ENCODE measurements at regions not wholly inside any gene's neighbourhood (a gene's known extent, or its start where the extent isn't known, plus 50 kb on each side); places are given as distances from the start of the nearest gene placed in this dataset.

DNA sequence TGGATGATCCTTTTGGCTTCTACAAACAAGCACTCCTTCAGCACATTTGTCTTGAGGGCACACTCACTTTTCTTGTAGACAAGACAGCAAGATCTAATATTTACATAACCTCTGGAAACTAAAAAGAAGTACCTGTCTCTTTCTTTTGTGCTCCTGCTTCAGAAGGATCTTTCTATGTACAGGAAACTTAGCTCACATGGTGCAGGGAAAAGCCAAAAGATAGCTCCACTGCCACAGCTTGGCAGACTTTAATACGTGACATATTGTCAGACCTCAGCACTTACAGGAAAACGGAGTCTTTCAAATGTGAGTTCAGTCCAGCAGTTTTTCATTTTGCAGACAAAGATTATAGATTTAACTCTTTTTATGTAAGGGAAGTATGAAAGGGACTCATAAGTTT lies 225.5 kb upstream of the SAMSN1 start:
- CTCF ChIA-PET = no interaction called here

DNA sequence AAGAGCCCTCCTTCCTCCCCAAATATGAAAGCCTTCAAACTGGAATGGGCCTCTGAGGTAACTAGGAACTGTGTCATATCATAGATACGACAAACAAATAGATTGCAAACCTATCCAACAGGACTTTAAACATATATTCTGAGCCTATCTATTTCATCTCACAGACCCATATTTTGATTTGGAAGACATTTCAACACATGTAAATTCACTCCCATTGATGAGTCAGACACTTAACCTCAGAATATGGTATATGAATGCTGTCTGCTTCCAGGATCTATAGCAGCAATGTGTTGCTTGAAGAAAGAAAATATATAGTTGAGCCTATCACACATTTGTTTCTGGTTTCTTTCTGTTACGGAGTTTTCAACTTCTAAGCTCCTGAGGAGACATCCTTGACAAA lies 221.9 kb upstream of the SAMSN1 start:
- H3K4me1 Mint-ChIP-seq = no peaks in the 10 kb centered on the region
- H3K4me3 Mint-ChIP-seq = no peak overlapping the region
- no peaks in the 10 kb centered on the region for H3K36me3 Mint-ChIP-seq (ENCODE audit: low read depth)
- no peaks in the 10 kb centered on the region for H3K27me3 Mint-ChIP-seq
- H3K9me3 Mint-ChIP-seq = peaks cover 7% of the 10 kb centered on the region
- DNase-seq = no peak
- no peak overlapping the region for H3K27ac Mint-ChIP-seq
- POLR2A ChIA-PET = no interaction called here
- CTCF ChIA-PET = no interaction called here

More for the DNA sequence above, 225.5 kb upstream of the SAMSN1 start:
- POLR2A ChIA-PET = no interaction called here
- H3K27me3 Mint-ChIP-seq = peaks cover 3% of the 10 kb centered on the region
- no peaks in the 10 kb centered on the region for H3K4me1 Mint-ChIP-seq
- no peaks in the 10 kb centered on the region for H3K9me3 Mint-ChIP-seq
- no peak overlapping the region for H3K27ac Mint-ChIP-seq
- no peak for DNase-seq
- no peaks in the 10 kb centered on the region for H3K36me3 Mint-ChIP-seq (ENCODE audit: low read depth)
- no peak overlapping the region for H3K4me3 Mint-ChIP-seq

DNA sequence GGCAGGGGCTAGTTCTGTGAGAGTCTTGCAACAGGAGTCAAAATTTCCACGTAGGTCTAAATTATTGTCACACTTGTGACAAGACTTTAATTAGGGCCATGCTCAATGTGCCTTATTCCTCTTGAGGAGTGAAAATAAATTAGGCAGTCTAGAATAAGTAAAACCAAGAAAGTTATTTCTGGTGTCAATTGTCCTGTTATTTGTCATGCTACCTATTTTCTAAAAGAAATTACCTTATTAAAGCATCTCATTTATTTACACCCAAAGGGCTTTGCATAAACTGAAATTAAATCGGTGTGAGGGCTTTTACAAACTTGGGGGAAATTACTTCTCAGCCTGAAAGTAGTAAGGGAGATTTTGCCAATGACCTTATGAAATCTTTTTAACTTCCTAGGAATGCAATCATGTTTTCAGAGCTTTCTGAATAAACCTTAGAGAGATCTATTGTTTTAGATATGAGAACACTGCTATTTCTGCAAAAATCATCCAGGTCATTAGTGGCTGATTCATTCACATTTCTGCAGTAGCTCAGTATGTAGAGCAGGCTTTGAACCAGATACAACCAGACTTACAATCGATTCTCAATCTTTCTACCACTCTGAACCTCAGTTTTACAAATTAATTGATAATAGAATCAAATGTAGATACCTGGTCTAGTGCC lies 221.2 kb upstream of the SAMSN1 start:
- no peaks in the 10 kb centered on the region for H3K36me3 Mint-ChIP-seq (ENCODE audit: low read depth)
- CTCF ChIA-PET = no interaction called here
- peaks cover 7% of the 10 kb centered on the region for H3K9me3 Mint-ChIP-seq
- H3K4me1 Mint-ChIP-seq = no peaks in the 10 kb centered on the region
- no peaks in the 10 kb centered on the region for H3K27me3 Mint-ChIP-seq
- no peak overlapping the region for H3K4me3 Mint-ChIP-seq
- no peak overlapping the region for H3K27ac Mint-ChIP-seq
- POLR2A ChIA-PET = no interaction called here
- no peak for DNase-seq

DNA sequence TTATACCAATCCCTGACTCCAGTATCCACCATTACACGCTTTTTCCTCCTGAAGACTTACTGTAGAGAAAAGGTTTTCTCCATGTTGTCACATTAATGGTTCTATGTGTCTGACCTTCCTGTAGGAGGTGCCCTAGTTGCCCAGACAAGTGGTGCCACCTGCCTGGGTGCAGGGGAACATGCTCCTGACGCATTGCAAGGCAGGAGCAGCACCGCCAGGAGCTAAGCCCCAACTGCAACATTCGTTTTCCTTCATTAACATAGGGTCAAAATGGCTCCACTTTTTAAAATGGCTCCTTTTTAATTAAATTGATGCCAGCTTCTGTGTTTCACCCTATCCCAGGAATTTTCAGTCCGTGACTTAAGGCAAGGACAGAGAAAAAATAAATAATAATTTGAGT lies 220.1 kb upstream of the SAMSN1 start:
- H3K9me3 Mint-ChIP-seq = peaks cover 7% of the 10 kb centered on the region
- no peaks in the 10 kb centered on the region for H3K36me3 Mint-ChIP-seq (ENCODE audit: low read depth)
- POLR2A ChIA-PET = no interaction called here
- H3K4me3 Mint-ChIP-seq = no peak overlapping the region
- H3K4me1 Mint-ChIP-seq = peaks cover 4% of the 10 kb centered on the region
- no peaks in the 10 kb centered on the region for H3K27me3 Mint-ChIP-seq
- no peak for DNase-seq
- no peak overlapping the region for H3K27ac Mint-ChIP-seq
- CTCF ChIA-PET = no interaction called here

DNA sequence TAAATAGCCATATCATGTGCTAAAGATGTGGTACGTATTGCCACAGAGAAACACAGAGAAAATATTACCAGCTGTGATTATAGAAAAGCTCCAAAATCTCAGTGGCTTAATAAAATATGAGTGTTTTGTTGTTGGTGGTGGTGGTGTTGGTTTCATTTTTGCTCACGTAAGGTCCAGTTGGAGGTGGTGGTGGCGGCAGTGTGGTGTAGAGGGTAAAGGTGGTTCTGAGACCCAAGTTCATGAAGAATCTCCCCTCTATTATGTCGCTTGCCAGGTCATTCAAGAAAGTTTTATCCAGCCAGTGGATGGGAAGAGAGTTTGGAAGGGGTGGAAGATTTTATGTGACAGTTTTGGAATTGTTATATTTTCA lies 217.6 kb upstream of the SAMSN1 start:
- H3K27ac Mint-ChIP-seq = no peak overlapping the region
- H3K4me1 Mint-ChIP-seq = peaks cover 4% of the 10 kb centered on the region
- ChIA-PET POLR2A (no interaction called here), CTCF (no interaction called here)
- peaks cover 1% of the 10 kb centered on the region for H3K36me3 Mint-ChIP-seq (ENCODE audit: low read depth)
- H3K9me3 Mint-ChIP-seq = peaks cover 17% of the 10 kb centered on the region
- DNase-seq = no peak
- no peak overlapping the region for H3K4me3 Mint-ChIP-seq
- no peaks in the 10 kb centered on the region for H3K27me3 Mint-ChIP-seq

DNA sequence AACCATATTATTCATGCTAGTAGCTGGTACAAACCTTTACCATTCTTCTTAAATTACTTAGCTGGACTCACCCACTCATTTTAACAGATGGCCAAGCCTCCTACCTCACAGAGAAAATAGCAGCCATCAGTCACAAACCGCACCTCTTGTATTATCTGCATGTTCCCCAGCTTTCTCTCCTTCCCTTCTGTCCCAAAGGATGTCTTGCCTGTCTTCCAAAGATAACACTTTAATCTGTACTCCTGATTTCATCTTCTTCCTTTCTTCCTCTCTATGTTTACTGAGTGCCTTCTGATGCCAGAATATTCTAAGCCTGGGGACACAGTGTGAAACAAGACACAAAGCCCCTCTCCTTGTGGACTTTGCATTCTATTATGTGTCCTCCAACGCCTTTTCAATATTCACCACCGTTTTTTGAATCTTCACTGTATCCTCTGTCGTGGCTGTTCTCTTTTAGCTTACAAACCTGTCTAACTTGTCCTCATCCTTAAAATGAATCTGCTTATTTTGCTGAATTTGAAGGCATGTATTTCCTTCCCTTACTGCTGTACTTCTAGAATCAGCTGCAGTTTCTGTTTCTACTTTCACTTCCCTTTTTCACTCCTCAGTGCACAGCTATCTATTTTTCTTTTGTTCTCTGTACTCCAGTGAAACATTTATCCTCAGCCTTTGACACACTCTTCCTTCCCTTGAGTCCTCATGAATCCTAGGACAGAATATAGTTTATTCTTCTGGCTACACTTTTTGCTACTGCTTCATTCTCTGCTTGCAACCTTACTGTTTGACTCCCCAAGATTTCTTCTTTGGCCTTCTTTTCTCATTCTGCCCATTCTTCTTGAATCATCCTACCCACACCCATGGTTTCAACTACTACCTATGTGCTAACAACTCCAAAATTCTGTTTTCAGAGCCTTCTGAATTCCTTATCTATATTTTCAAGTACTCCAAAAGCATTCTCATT lies 216.9 kb upstream of the SAMSN1 start:
- H3K27me3 Mint-ChIP-seq = no peaks in the 10 kb centered on the region
- ChIA-PET CTCF (interaction anchor here (0.8 to 1.3 kb wide), 3 partner anchors 12 to 35 kb away, joined by 3 to 4 read pairs (median 4); no protein-coding TSS in a partner anchor), POLR2A (no interaction called here)
- H3K27ac Mint-ChIP-seq = no peak overlapping the region
- no peak for DNase-seq
- no peak overlapping the region for H3K4me3 Mint-ChIP-seq
- H3K4me1 Mint-ChIP-seq = peaks cover 4% of the 10 kb centered on the region
- peaks cover 18% of the 10 kb centered on the region for H3K9me3 Mint-ChIP-seq
- peaks cover 1% of the 10 kb centered on the region for H3K36me3 Mint-ChIP-seq (ENCODE audit: low read depth)

DNA sequence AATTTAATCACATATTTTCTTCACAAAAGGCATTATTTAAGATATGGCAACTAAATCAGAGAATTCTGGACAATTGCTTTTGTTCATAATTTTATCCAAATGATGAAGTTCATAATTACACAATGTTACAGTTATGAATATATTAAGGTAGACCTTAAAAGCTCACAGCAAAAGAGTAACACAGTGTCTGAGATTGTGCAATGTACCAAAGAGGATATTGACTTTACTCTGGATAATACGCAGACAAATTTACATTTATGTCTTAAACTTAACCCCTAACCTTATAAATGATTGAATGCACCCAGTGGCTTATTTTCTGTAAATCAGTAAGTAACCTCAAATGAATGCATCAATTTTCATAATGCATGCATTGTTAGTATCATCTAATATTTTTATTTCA lies 216.2 kb upstream of the SAMSN1 start:
- no peak overlapping the region for H3K27ac Mint-ChIP-seq
- POLR2A ChIA-PET = no interaction called here
- H3K4me1 Mint-ChIP-seq = peaks cover 4% of the 10 kb centered on the region
- peaks cover 22% of the 10 kb centered on the region for H3K9me3 Mint-ChIP-seq
- DNase-seq = no peak
- H3K27me3 Mint-ChIP-seq = no peaks in the 10 kb centered on the region
- H3K36me3 Mint-ChIP-seq (ENCODE audit: low read depth) = peaks cover 1% of the 10 kb centered on the region
- H3K4me3 Mint-ChIP-seq = no peak overlapping the region
- CTCF ChIA-PET = interaction anchor here (0.8 to 1.3 kb wide), 3 partner anchors 12 to 35 kb away, joined by 3 to 4 read pairs (median 4); no protein-coding TSS in a partner anchor

DNA sequence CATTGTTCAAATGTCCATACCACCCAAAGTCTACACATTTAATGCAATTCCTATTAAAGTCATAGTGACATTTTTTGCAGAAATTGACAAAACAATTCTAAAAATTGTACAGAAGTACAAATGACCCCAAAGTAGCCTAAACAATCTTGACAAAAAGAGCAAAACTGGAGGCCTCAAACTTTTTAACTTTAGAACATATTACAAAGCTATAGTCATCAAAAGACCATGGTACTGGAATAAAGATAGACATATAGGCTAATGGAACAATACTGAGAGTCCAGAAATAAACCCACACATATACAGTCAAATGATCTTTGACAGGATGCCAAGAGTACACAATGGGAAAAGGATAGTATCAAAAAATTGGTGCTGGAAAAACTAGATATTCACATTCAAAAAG lies 213.2 kb upstream of the SAMSN1 start:
- Mint-ChIP-seq H3K27ac (no peak overlapping the region), H3K36me3 (ENCODE audit: low read depth) (peaks cover 7% of the 10 kb centered on the region), H3K9me3 (peaks cover 22% of the 10 kb centered on the region), H3K4me3 (no peak overlapping the region), H3K4me1 (peaks cover 11% of the 10 kb centered on the region), H3K27me3 (no peaks in the 10 kb centered on the region)
- no peak for DNase-seq
- ChIA-PET CTCF (no interaction called here), POLR2A (no interaction called here)

DNA sequence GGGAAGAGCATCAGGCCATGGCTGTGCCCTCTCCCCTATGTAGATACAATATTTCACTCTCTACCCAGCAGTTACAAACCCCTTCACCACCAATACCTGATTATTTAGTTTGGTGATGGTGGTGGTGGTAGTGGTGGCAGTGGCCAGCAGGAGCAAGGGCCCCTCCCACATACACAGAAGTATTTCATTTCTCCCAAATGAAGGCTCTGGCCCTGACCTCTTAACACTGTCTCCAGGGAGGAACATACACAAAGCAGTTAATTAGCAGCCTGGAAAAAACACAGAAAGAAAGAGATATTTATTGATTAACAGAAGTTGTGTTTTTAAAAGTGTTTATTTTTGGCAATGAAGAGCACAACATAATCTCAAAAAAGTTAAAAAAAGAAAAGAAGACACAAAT lies 212.7 kb upstream of the SAMSN1 start:
- peaks cover 13% of the 10 kb centered on the region for H3K4me1 Mint-ChIP-seq

DNA sequence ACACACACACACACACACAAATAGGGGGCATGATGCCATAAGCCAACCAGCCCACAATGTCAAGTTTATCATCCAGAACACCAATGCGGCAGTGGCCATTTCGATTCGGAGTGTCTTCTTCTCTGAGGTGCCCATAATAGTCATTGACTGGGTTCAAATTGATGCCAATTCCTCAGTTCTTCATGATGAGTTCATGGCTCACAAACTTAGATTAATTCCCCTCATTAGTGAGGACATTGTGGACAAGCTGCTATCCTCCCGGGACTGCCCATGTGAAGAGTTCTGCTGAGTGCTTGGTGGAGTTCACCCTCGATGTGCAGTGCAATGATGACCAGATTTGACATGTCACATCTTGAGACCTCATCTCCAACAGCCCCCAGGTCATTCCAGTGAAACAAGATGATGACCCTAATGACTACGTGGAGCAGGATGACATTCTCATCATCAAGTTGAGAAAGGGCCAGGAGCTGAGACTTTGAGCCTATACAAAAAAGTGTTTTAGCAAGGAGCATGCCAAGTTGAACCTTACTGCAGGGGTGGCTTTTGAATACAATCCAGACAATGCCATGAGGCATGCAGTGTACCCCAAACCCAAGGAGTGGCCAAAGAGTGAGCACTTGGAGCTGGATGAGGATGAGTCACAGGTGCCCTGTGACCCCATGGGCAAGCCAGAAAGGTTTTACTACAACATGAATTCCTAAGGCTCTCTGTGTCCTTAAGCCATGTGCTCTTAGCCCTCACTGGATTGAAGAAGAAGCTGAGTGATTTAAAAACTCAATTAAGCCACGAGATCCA lies 211.6 kb upstream of the SAMSN1 start:
- ChIA-PET POLR2A (no interaction called here), CTCF (no interaction called here)
- Mint-ChIP-seq H3K36me3 (ENCODE audit: low read depth) (peaks cover 7% of the 10 kb centered on the region), H3K27ac (no peak overlapping the region), H3K4me1 (peaks cover 21% of the 10 kb centered on the region), H3K4me3 (no peak overlapping the region), H3K27me3 (no peaks in the 10 kb centered on the region), H3K9me3 (peaks cover 22% of the 10 kb centered on the region)
- no peak for DNase-seq

More for the DNA sequence above, 212.7 kb upstream of the SAMSN1 start:
- peaks cover 7% of the 10 kb centered on the region for H3K36me3 Mint-ChIP-seq (ENCODE audit: low read depth)
- no peaks in the 10 kb centered on the region for H3K27me3 Mint-ChIP-seq
- no peak for DNase-seq
- ChIA-PET POLR2A (no interaction called here), CTCF (no interaction called here)
- no peak overlapping the region for H3K4me3 Mint-ChIP-seq
- H3K27ac Mint-ChIP-seq = no peak overlapping the region
- peaks cover 22% of the 10 kb centered on the region for H3K9me3 Mint-ChIP-seq

DNA sequence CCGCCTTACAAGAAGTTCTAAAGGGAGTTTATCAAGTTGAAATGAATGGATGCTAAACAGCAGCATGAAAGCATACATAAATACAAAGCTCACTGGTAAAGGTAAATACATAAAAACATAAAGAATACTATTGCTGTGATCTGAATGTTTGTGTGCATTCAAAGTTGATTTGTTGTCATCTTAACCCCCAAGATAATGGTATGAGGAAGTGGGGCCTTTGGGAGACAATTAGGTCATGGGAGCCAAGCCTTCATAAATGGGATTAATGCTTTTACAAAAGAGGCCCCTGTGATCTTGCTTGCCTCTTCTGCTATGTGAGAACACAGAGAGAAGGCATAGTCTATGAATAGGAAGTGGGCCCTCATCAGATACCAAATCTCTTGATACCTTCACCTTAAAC lies 209.0 kb upstream of the SAMSN1 start:
- Mint-ChIP-seq H3K27me3 (peaks cover 4% of the 10 kb centered on the region), H3K4me3 (no peak overlapping the region), H3K36me3 (ENCODE audit: low read depth) (peaks cover 6% of the 10 kb centered on the region), H3K27ac (no peak overlapping the region), H3K4me1 (peaks cover 22% of the 10 kb centered on the region), H3K9me3 (peaks cover 21% of the 10 kb centered on the region)
- ChIA-PET POLR2A (no interaction called here), CTCF (no interaction called here)
- DNase-seq = no peak

DNA sequence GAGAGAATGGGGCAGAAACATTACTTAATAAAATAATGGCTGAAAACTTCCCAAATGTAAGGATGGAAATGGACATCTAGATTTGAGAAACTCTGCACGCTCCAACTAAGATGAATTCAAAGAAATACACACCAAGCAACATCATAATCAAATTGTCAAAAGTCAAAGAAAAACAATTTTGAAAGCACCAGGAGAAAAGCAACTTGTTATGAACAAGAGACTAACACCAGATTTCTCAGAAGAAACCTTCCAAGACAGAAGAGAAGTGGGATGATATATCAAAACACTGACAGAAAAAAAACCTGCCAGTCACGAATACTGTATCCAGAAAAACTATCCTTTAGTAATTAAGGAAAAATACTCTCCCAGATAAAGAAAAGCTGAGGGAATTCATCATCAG lies 208.6 kb upstream of the SAMSN1 start:
- CTCF ChIA-PET = no interaction called here
- POLR2A ChIA-PET = no interaction called here
- no peak overlapping the region for H3K4me3 Mint-ChIP-seq

DNA sequence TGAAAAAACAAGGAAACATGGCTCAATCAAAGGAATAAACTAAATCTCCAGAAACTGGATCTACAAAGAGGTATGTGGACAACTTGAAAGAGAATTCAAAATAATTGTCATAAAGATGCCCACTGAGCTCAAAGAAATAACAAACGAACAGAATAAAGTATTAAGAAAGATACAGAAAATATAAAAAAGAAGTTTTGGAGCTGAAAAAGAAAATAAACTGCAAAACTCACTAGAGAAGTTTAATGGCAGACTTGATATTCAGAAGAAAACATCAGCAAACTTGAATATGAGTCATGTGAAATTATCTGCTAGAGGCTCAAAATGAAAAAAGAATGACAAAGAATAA lies 208.1 kb upstream of the SAMSN1 start:
- POLR2A ChIA-PET = no interaction called here
- Mint-ChIP-seq H3K36me3 (ENCODE audit: low read depth) (peaks cover 6% of the 10 kb centered on the region), H3K9me3 (peaks cover 16% of the 10 kb centered on the region), H3K27ac (no peak overlapping the region), H3K4me3 (no peak overlapping the region), H3K4me1 (peaks cover 22% of the 10 kb centered on the region), H3K27me3 (peaks cover 11% of the 10 kb centered on the region)
- DNase-seq = no peak
- CTCF ChIA-PET = no interaction called here

More for the DNA sequence above, 208.6 kb upstream of the SAMSN1 start:
- Mint-ChIP-seq H3K4me1 (peaks cover 22% of the 10 kb centered on the region), H3K36me3 (ENCODE audit: low read depth) (peaks cover 6% of the 10 kb centered on the region), H3K9me3 (peaks cover 19% of the 10 kb centered on the region), H3K27ac (no peak overlapping the region), H3K27me3 (peaks cover 7% of the 10 kb centered on the region)
- no peak for DNase-seq
